Neural progenitor cell (in vitro differentiated cells): ENCODE measurements at regions not wholly inside any gene's neighbourhood (a gene's known extent, or its start where the extent isn't known, plus 50 kb on each side); places are given as distances from the start of the nearest gene placed in this dataset.

Experiments
- CTCF ChIP-seq: fragments of 200-600 bp; sonication (generic); IDR thresholded peaks from 2 replicates; pipeline ENCODE4 v1.5.1; 2017; ENCODE audit warnings: antibody characterized with exemption, mild to moderate bottlenecking
- EZH2 ChIP-seq: fragments of 200-600 bp; sonication (generic); IDR thresholded peaks from 2 replicates; pipeline ENCODE4 v1.6.1; 2017; ENCODE audit warnings: antibody characterized with exemption, mild to moderate bottlenecking, moderate library complexity
- EZH2phosphoT487 ChIP-seq: fragments of 200-600 bp; sonication (generic); IDR thresholded peaks from 2 replicates; pipeline ENCODE4 v1.6.1; 2017; ENCODE audit warnings: antibody characterized with exemption

GRCh38 chr12:13725049-13725448 is 256.4 kb downstream of the GRIN2B start:
- TF ChIP-seq CTCF, result no peak
- TF ChIP-seq EZH2phosphoT487, result no peak
- TF ChIP-seq EZH2, result no peak
